Spleen (tissue), 11 donors: ENCODE measurements at regions not wholly inside any gene's neighbourhood (a gene's known extent, or its start where the extent isn't known, plus 50 kb on each side); places are given as distances from the start of the nearest gene placed in this dataset.
"Not testable (repeated sequence)": the region's sequence is repeated elsewhere in the genome, so short reads cannot be mapped to it uniquely, and the experiment has no call there.

Experiments used
- DNase-seq: peaks from one replicate; pipeline ENCODE4 v3.0.0-alpha.2; 2020
- H3K27ac ChIP-seq, 8 donors: fragments of 200-600 bp; sonication (generic) in 7 of 8; 1 replicate in 4 of 8; 2 replicates in 4 of 8; pipeline versions ENCODE4 v1.5.0 to v1.8.0; 2016 to 2021; ENCODE audit warnings: inconsistent platforms in 4 of 8, mild to moderate bottlenecking in 4 of 8, moderate library complexity in 1 of 8
- H3K27me3 ChIP-seq, 7 donors: fragments of 200-600 bp; sonication (generic) in 6 of 7; replicated peaks in 1 of 7; 1 replicate in 4 of 7; 2 replicates in 3 of 7; pipeline versions ENCODE4 v1.5.0 to v1.8.0; 2016 to 2021; ENCODE audit warnings: inconsistent platforms in 3 of 7, mild to moderate bottlenecking in 1 of 7
- H3K36me3 ChIP-seq, 6 donors: fragments of 200-600 bp; sonication (generic) in 5 of 6; 1 replicate in 4 of 6; 2 replicates in 2 of 6; pipeline versions ENCODE4 v1.5.0 to v1.8.0; 2016 to 2021; ENCODE audit warnings: inconsistent platforms in 2 of 6
- H3K4me1 ChIP-seq, 6 donors: fragments of 200-600 bp; sonication (generic) in 5 of 6; 1 replicate in 3 of 6; 2 replicates in 3 of 6; pipeline versions ENCODE4 v1.5.0 to v1.8.0; 2016 to 2021; ENCODE audit warnings: inconsistent platforms in 3 of 6
- H3K4me3 ChIP-seq, 8 donors: fragments of 200-600 bp; sonication (generic) in 7 of 8; 1 replicate in 4 of 8; 2 replicates in 4 of 8; pipeline versions ENCODE4 v1.5.0 to v1.8.0; 2016 to 2021; ENCODE audit warnings: inconsistent platforms in 4 of 8, mild to moderate bottlenecking in 4 of 8, moderate library complexity in 2 of 8
- H3K9me3 ChIP-seq, 8 donors: fragments of 200-600 bp; sonication (generic) in 7 of 8; 1 replicate in 4 of 8; 2 replicates in 4 of 8; pipeline versions ENCODE4 v1.5.0 to v1.8.0; 2016 to 2021; ENCODE audit warnings: inconsistent platforms in 4 of 8
- CTCF ChIP-seq, 11 experiments: fragments of 200-600 bp in 7 of 11; fragments of 450-650 bp in 4 of 11; sonication (generic) in 4 of 11; IDR thresholded peaks in 8 of 11; conservative IDR thresholded peaks in 3 of 11; 1 replicate in 7 of 11; 2 replicates in 4 of 11; pipeline versions ENCODE4 v1.4.0 to v1.8.0; 2016 to 2021; ENCODE audit warnings: antibody characterized with exemption in 11 of 11, inconsistent platforms in 4 of 11, mild to moderate bottlenecking in 1 of 11
- POLR2A ChIP-seq, 3 donors: fragments of 450-650 bp; IDR thresholded peaks; one replicate each; pipeline ENCODE4 v1.5.1; 2017; ENCODE audit warnings: antibody characterized with exemption in 3 of 3, mild to moderate bottlenecking in 1 of 3
- POLR2AphosphoS5 ChIP-seq, 3 donors: sonication (generic); formaldehyde crosslinking; IDR thresholded peaks; one replicate each; pipeline ENCODE4 v1.5.1; 2017; ENCODE audit warnings: antibody characterized with exemption in 3 of 3
- WGBS, 5 donors: extraction: QIAGEN DNeasy Blood & Tissue Kit in 3 of 5; methylation state at CpG; one replicate each; pipeline versions ENCODE4 v1.1.5 to v1.1.7; 2013 to 2018; 5-methylcytosine and 5-hydroxymethylcytosine counted together
- intact Hi-C: fragments of 100-400 bp; cut with DNase I; formaldehyde crosslinking; loops from one replicate; pipeline ENCODE4 v1.15.0; 2023; ENCODE audit warnings: low total_unique reads
- donor health status: healthy with polysubstance abuse.
- donor health status: DM: no; HTN: no; CAD: no; lungs with moderate emphysema.
- donor health status: DM: no; HTN: no; CAD: no.
- donor health status: Bipolar disorder and iron deficiency.
- donor health status: healthy.
- donor health status: DM: no; HTN: no; CAD: no.
- donor health status: DM: yes; HTN: yes; CAD: no.

GRCh38 chr3:87756616-87757015 lies 302.2 kb downstream of the CGGBP1 start:
- H3K36me3 ChIP-seq, result no peaks in the 10 kb centered on the region
- H3K9me3 ChIP-seq, result peaks cover 0 to 11% (median 8%) of the 10 kb centered on the region in 8 donors
- no peak for DNase-seq
- H3K4me1 ChIP-seq, result no peaks in the 10 kb centered on the region
- intact Hi-C loops, result no loop called here
- no peak overlapping the region for H3K4me3 ChIP-seq
- no peaks in the 10 kb centered on the region for H3K27me3 ChIP-seq
- H3K27ac ChIP-seq, result no peak overlapping the region
- 45 to 76% (median 60%) methylated on average over 1 of the region's 1 CpG for WGBS, 5 donors
- TF ChIP-seq POLR2A (IDR thresholded peaks at IDR 0.05) (no peak), POLR2AphosphoS5 (IDR thresholded peaks at IDR 0.05) (no peak), CTCF (IDR thresholded peaks at IDR 0.05 in 8 of 11, conservative IDR thresholded peaks at IDR 0.05 in 3 of 11) (no peak)

GRCh38 chr3:87755852-87756251 lies 303.0 kb downstream of the CGGBP1 start:
- Histone ChIP-seq H3K27me3 (no peaks in the 10 kb centered on the region), H3K27ac (no peak overlapping the region), H3K4me1 (no peaks in the 10 kb centered on the region), H3K9me3 (peaks cover 0 to 11% (median 6%) of the 10 kb centered on the region in 8 donors), H3K4me3 (no peak overlapping the region), H3K36me3 (no peaks in the 10 kb centered on the region)
- no peak for TF ChIP-seq POLR2AphosphoS5 (IDR thresholded peaks at IDR 0.05)
- no peak for TF ChIP-seq POLR2A (IDR thresholded peaks at IDR 0.05)
- TF ChIP-seq CTCF (IDR thresholded peaks at IDR 0.05 in 8 of 11, conservative IDR thresholded peaks at IDR 0.05 in 3 of 11), result no peak
- intact Hi-C loops, result no loop called here
- no peak for DNase-seq

GRCh38 chr3:87742250-87742649 lies 316.6 kb downstream of the CGGBP1 start:
- intact Hi-C loops, result no loop called here
- Histone ChIP-seq H3K27ac (no peak overlapping the region), H3K4me3 (no peak overlapping the region), H3K9me3 (peaks cover 2 to 39% (median 28%) of the 10 kb centered on the region in 8 donors), H3K4me1 (no peaks in the 10 kb centered on the region), H3K27me3 (no peaks in the 10 kb centered on the region), H3K36me3 (no peaks in the 10 kb centered on the region)
- no peak for TF ChIP-seq CTCF (IDR thresholded peaks at IDR 0.05 in 8 of 11, conservative IDR thresholded peaks at IDR 0.05 in 3 of 11)
- TF ChIP-seq POLR2A (IDR thresholded peaks at IDR 0.05), result no peak
- no peak for TF ChIP-seq POLR2AphosphoS5 (IDR thresholded peaks at IDR 0.05)
- no peak for DNase-seq
- WGBS, 5 donors, result 76 to 95% (median 87%) methylated on average over 2 of the region's 2 CpGs

GRCh38 chr3:87740894-87741293 lies 317.9 kb downstream of the CGGBP1 start:
- intact Hi-C loops, H3K27me3 ChIP-seq, H3K36me3 ChIP-seq, DNase-seq, H3K4me1 ChIP-seq, H3K27ac ChIP-seq, H3K4me3 ChIP-seq: not testable (repeated sequence)
- 76 to 100% (median 91%) methylated on average over 1 of the region's 1 CpG for WGBS, 5 donors
- peaks cover 2 to 39% (median 28%) of the 10 kb centered on the region in 8 donors for H3K9me3 ChIP-seq

GRCh38 chr3:87737817-87738216 lies 321.0 kb downstream of the CGGBP1 start:
- H3K27ac ChIP-seq, H3K36me3 ChIP-seq, intact Hi-C loops, H3K27me3 ChIP-seq, DNase-seq, H3K4me3 ChIP-seq, H3K4me1 ChIP-seq: not testable (repeated sequence)
- 65 to 93% (median 80%) methylated on average over 3 of the region's 3 CpGs for WGBS, 5 donors
- H3K9me3 ChIP-seq, result peaks cover 2 to 26% (median 23%) of the 10 kb centered on the region in 8 donors
